BLaER1 (cell line): ENCODE measurements at regions not wholly inside any gene's neighbourhood (a gene's known extent, or its start where the extent isn't known, plus 50 kb on each side); places are given as distances from the start of the nearest gene placed in this dataset.
"Not testable (repeated sequence)": the region's sequence is repeated elsewhere in the genome, so short reads cannot be mapped to it uniquely, and the experiment has no call there.

Source experiments
- H3K27ac ChIP-seq: shearing (Covaris generic); formaldehyde crosslinking; 2 replicates; pipeline ENCODE4 v1.8.1; 2022
- H3K27me3 ChIP-seq: shearing (Covaris generic); formaldehyde crosslinking; 2 replicates; pipeline ENCODE4 v1.8.1; 2022
- H3K36me3 ChIP-seq: shearing (Covaris generic); formaldehyde crosslinking; 2 replicates; pipeline ENCODE4 v1.8.1; 2022
- H3K4me1 ChIP-seq: shearing (Covaris generic); formaldehyde crosslinking; 2 replicates; pipeline ENCODE4 v1.8.1; 2022
- H3K4me2 ChIP-seq: shearing (Covaris generic); formaldehyde crosslinking; 2 replicates; pipeline ENCODE4 v1.8.1; 2022
- H3K4me3 ChIP-seq: shearing (Covaris generic); formaldehyde crosslinking; 2 replicates; pipeline ENCODE4 v1.8.1; 2022
- H3K9ac ChIP-seq: shearing (Covaris generic); formaldehyde crosslinking; 2 replicates; pipeline ENCODE4 v1.8.1; 2022
- H3K9me3 ChIP-seq: shearing (Covaris generic); formaldehyde crosslinking; 2 replicates; pipeline ENCODE4 v1.8.1; 2022
- H4K20me1 ChIP-seq: shearing (Covaris generic); formaldehyde crosslinking; 2 replicates; pipeline ENCODE4 v1.8.1; 2022
- Cebpa-rat ChIP-seq: shearing (Covaris generic); IDR thresholded peaks from 2 replicates; pipeline ENCODE4 v1.8.1; 2022

DNA sequence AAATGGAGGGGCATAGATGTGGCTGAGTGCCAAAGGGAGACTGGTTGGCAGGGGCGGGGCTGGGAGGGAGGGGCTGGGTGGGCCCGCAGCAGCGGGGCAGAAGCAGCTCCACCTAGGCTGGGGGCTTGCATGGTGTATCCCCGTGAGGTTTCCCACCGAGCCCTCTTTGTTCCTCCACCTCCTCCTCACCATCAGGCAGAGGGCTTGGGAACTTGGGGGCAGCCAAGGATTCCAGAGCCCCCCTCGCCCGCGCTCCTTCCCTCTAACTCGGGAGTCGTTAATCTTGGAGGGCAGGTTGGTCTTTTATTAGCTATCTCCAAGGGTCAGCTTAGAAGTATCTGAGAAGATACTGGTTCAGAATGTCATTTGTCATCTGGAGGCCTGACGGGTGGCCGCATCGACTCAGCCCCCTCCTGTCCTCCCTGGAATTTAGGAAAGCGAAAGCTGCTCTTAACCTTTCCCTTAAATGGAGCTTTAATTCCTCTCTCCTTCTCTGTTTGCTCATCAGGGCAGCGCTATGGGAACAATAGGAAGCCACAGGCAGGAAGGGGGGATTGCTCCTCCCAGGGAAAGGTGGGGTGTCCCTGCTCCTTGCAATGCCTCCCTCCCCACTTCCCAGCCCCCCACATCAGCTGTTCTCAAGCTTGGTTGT lies 274.3 kb upstream of the XYLT1 start:
- no peaks in the 10 kb centered on the region for H4K20me1 ChIP-seq
- H3K27ac ChIP-seq = no peak overlapping the region
- TF ChIP-seq Cebpa-rat = no peak
- H3K4me2 ChIP-seq = no peak overlapping the region
- H3K27me3 ChIP-seq = no peaks in the 10 kb centered on the region
- H3K4me3 ChIP-seq = no peak overlapping the region
- H3K4me1 ChIP-seq = peaks cover 5% of the 10 kb centered on the region; the same call in 1 of the 2 replicates
- H3K9me3 ChIP-seq = no peaks in the 10 kb centered on the region
- no peak overlapping the region for H3K9ac ChIP-seq
- no peaks in the 10 kb centered on the region for H3K36me3 ChIP-seq

- no peaks in the 10 kb centered on the region for H3K27me3 ChIP-seq
- no peak for TF ChIP-seq Cebpa-rat
- no peaks in the 10 kb centered on the region for H3K36me3 ChIP-seq
- no peak overlapping the region for H3K9ac ChIP-seq
- no peaks in the 10 kb centered on the region for H4K20me1 ChIP-seq
- H3K4me3 ChIP-seq = no peak overlapping the region
- no peak overlapping the region for H3K27ac ChIP-seq
- no peak overlapping the region for H3K4me2 ChIP-seq
- peaks cover 5% of the 10 kb centered on the region; the same call in 1 of the 2 replicates for H3K4me1 ChIP-seq
- no peaks in the 10 kb centered on the region for H3K9me3 ChIP-seq
Observed at GRCh38 chr16:17743578-17743977, 272.8 kb upstream of the XYLT1 start.

DNA sequence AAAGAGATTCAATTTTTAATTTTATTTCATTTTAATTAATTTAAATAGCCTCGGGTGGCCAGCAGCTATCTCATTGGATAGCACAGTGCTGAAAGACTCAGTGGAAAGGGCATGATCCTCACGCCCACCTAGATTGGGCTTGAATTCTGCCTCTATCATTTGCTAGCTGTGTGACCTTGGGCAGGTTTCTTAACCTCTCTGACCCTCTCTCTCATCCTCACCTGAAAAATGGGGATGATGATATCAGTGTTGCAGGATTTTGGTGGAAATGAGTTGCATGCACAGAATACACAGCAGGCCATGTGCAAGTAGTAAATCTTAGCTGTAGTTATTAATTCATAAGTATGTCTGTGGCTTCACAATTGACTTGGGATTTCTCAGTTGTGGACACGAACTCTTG lies 272.4 kb upstream of the XYLT1 start:
- Histone ChIP-seq H4K20me1 (no peaks in the 10 kb centered on the region), H3K27ac (no peak overlapping the region), H3K4me3 (no peak overlapping the region), H3K27me3 (no peaks in the 10 kb centered on the region), H3K9ac (no peak overlapping the region), H3K9me3 (no peaks in the 10 kb centered on the region), H3K4me1 (peaks cover 5% of the 10 kb centered on the region; the same call in 1 of the 2 replicates), H3K36me3 (no peaks in the 10 kb centered on the region), H3K4me2 (no peak overlapping the region)
- no peak for TF ChIP-seq Cebpa-rat

DNA sequence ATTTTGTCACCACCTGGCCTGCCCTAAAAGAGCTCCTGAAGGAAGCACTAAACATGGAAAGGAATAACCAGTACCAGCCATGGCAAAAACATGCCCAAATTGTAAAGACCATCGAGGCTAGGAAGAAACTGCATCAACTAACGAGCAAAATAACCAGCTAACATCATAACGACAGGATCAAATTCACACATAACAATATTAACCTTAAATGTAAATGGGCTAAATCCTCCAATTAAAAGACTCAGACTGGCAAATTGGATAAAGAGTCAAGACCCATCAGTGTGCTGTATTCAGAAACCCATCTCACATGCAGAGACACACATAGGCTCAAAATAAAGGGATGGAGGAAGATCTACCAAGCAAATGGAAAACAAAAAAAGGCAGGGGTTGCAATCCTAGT lies 264.3 kb upstream of the XYLT1 start:
- not testable (repeated sequence) for H3K27ac ChIP-seq, H4K20me1 ChIP-seq, H3K4me3 ChIP-seq, H3K4me2 ChIP-seq, H3K4me1 ChIP-seq, H3K9me3 ChIP-seq, H3K36me3 ChIP-seq, H3K27me3 ChIP-seq, H3K9ac ChIP-seq

DNA sequence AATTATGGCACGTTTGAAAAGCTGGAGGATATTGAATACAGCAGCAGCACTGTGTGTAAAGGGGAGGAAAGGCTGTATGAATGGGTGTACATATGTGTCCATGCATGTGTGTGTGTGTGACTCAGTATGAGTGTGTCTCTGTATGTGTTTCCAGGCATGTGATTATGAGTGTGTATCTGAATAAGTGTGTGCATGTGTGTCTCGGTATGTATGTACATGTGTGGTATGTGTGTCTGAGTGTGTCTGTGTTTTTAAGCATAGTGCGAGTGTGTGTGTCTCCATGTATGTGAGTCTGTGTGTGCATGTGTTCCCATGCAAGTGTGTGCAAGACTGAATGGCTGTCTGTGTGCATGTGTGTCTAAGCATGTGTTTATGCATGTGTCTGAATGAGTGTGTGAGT lies 259.1 kb upstream of the XYLT1 start:
- no peak overlapping the region for H3K27ac ChIP-seq
- H3K9me3 ChIP-seq = 0 out of 2 replicates have a peak, but pooled peaks cover 4% of the 10 kb centered on the region
- no peaks in the 10 kb centered on the region for H3K27me3 ChIP-seq
- no peak for TF ChIP-seq Cebpa-rat
- H3K9ac ChIP-seq = no peak overlapping the region
- no peaks in the 10 kb centered on the region for H3K4me1 ChIP-seq
- no peak overlapping the region for H3K4me3 ChIP-seq
- H4K20me1 ChIP-seq = no peaks in the 10 kb centered on the region
- H3K36me3 ChIP-seq = no peaks in the 10 kb centered on the region
- H3K4me2 ChIP-seq = no peak overlapping the region

DNA sequence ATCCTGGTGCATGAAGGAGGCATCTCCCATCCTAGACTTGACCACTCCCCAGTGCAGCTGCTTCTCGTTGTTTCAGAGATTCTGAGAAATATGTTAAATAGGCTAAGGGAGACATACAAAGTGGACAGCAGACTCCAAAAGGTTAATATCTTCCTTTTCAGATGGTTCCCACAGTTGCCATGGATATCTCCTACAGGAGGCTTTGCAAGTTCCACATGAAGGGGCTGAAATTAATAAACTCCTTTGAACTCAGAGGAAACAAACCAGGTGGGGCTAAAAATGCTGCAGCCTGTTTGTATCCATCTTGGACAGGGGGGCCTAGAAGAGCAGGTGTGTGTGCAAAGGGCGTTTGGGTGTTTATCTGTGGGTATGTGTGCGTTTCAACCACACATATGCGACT lies 257.4 kb upstream of the XYLT1 start:
- TF ChIP-seq Cebpa-rat = no peak
- H3K4me3 ChIP-seq = no peak overlapping the region
- H3K9ac ChIP-seq = no peak overlapping the region
- H3K4me2 ChIP-seq = no peak overlapping the region
- no peaks in the 10 kb centered on the region for H3K36me3 ChIP-seq
- H3K27me3 ChIP-seq = no peaks in the 10 kb centered on the region
- no peaks in the 10 kb centered on the region for H3K4me1 ChIP-seq
- H3K27ac ChIP-seq = no peak overlapping the region
- no peaks in the 10 kb centered on the region for H4K20me1 ChIP-seq
- 0 out of 2 replicates have a peak, but pooled peaks cover under 1% of the 10 kb centered on the region for H3K9me3 ChIP-seq

DNA sequence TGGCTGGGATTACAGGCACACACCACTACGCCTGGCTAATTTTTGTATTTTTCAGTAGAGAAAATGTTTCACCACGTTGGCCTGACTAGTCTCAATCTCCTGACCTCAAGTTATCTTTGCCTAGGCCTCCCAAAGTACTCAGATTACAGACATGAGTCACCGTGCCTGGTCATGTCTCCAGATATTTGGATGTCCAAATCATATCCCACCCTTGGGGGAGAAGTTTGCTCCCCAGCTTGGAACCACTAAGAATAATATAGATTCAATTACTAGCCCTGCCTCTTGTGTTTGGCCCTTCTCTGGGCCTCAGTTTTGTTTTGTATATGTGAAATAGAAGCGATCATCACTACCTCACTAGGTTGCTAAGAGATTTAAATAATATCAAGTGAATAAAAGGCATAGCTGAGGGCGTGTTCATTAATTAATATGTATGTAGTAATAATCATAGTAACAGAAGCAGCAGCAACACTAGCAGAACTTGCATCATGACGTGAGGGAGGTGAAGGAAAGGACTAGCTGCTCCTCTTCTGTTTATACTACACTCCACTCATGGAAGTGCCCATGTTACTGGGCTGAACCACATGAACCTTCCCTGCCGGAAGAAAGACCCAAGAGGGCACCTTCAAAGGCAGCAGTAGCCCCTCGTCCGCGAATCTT lies 253.6 kb upstream of the XYLT1 start:
- Histone ChIP-seq H3K27ac (no peak overlapping the region), H3K27me3 (no peaks in the 10 kb centered on the region), H3K9ac (no peak overlapping the region), H3K4me2 (no peak overlapping the region), H3K4me1 (no peaks in the 10 kb centered on the region), H3K4me3 (no peak overlapping the region), H3K36me3 (no peaks in the 10 kb centered on the region), H4K20me1 (no peaks in the 10 kb centered on the region), H3K9me3 (no peaks in the 10 kb centered on the region)
- TF ChIP-seq Cebpa-rat = no peak

DNA sequence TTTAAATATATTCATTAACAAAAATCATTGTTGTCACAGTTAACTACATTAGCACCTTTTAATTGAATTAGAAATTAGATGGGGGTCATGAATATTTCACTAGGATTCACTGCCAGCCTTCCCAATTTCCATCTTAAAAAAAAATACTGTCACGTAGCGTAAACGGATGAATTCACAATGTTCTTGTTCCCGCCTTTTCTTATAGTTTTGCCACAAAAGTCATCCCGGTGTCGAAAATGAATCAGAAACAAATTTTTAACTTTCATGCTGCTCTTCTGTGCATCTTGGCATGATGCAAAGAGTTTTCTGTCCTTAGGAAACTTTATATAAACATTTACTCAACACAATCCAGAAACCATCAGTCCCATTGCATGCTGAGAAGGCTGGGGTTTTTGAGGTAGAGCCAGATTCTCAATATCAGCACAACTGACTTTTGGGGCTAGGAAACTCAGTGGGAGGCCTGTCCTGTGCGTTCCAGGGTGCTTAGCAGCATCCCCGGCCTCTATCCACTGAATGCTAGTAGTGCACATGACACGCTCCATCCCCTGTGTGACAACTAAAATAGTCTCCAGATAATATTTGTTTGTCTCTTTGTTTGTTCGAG lies 252.9 kb upstream of the XYLT1 start:
- Histone ChIP-seq H3K9ac (no peak overlapping the region), H3K4me1 (no peaks in the 10 kb centered on the region), H3K4me2 (no peak overlapping the region), H3K4me3 (no peak overlapping the region), H3K9me3 (no peaks in the 10 kb centered on the region), H3K27ac (no peak overlapping the region), H4K20me1 (no peaks in the 10 kb centered on the region), H3K36me3 (no peaks in the 10 kb centered on the region), H3K27me3 (no peaks in the 10 kb centered on the region)
- no peak for TF ChIP-seq Cebpa-rat

- no peak for TF ChIP-seq Cebpa-rat
- Histone ChIP-seq H3K27me3 (no peaks in the 10 kb centered on the region), H3K4me1 (no peaks in the 10 kb centered on the region), H3K9me3 (no peaks in the 10 kb centered on the region), H4K20me1 (no peaks in the 10 kb centered on the region), H3K4me2 (no peak overlapping the region), H3K27ac (no peak overlapping the region), H3K36me3 (no peaks in the 10 kb centered on the region), H3K4me3 (no peak overlapping the region), H3K9ac (no peak overlapping the region)
Observed at GRCh38 chr16:17718495-17718894, 247.7 kb upstream of the XYLT1 start.

DNA sequence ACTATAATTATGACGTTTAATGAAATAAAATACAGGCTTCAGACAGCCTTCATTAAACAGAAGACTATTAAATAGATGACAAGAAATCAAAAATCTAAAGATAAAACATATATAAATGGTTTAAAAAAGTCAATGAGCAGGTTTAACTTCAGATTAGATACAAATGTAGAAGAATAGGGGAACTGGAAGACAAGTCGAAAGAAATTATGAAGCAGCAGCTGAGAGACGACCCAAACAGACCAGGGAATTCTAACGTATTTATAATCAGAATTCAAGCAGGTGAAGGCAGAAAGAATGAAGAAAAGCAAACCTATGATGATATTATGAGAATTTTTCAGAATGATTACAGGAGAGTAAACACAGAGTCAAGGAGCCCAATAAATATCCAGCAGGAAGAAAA lies 235.1 kb upstream of the XYLT1 start:
- Histone ChIP-seq H3K4me2 (no peak overlapping the region), H4K20me1 (no peaks in the 10 kb centered on the region), H3K4me1 (no peaks in the 10 kb centered on the region), H3K36me3 (no peaks in the 10 kb centered on the region), H3K27me3 (no peaks in the 10 kb centered on the region), H3K4me3 (no peak overlapping the region), H3K27ac (no peak overlapping the region), H3K9ac (no peak overlapping the region), H3K9me3 (no peaks in the 10 kb centered on the region; the same call in 1 of the 2 replicates)
- no peak for TF ChIP-seq Cebpa-rat
